KMS-11 (cell line): ENCODE measurements at regions not wholly inside any gene's neighbourhood (a gene's known extent, or its start where the extent isn't known, plus 50 kb on each side); places are given as distances from the start of the nearest gene placed in this dataset.

Experiments
- H2AFZ ChIP-seq: fragments of 200-600 bp; sonication (generic); 2 replicates; pipeline ENCODE4 v1.6.1; 2016; ENCODE audit warnings: antibody characterized with exemption, mixed run types, low read depth
- H3K27ac ChIP-seq: fragments of 200-600 bp; sonication (generic); 2 replicates; pipeline ENCODE4 v1.6.1; 2016; ENCODE audit warnings: mild to moderate bottlenecking, mixed run types
- H3K27me3 ChIP-seq: fragments of 200-600 bp; sonication (generic); 2 replicates; pipeline ENCODE4 v1.6.1; 2017; ENCODE audit warnings: mild to moderate bottlenecking, low read depth, mixed run types, moderate library complexity; ENCODE audit not compliant: insufficient read depth
- H3K36me3 ChIP-seq: fragments of 200-600 bp; sonication (generic); 2 replicates; pipeline ENCODE4 v1.6.1; 2017; ENCODE audit warnings: mild to moderate bottlenecking, mixed run types; ENCODE audit not compliant: insufficient read depth
- H3K4me1 ChIP-seq: fragments of 200-600 bp; sonication (generic); 2 replicates; pipeline ENCODE4 v1.6.1; 2016; ENCODE audit warnings: mild to moderate bottlenecking, low read depth, mixed run types; ENCODE audit not compliant: poor library complexity, severe bottlenecking
- H3K4me2 ChIP-seq: fragments of 200-600 bp; sonication (generic); 2 replicates; pipeline ENCODE4 v1.7.0; 2016; ENCODE audit warnings: mild to moderate bottlenecking, mixed run types
- H3K4me3 ChIP-seq: fragments of 200-600 bp; sonication (generic); IDR thresholded peaks from 2 replicates; pipeline ENCODE4 v1.6.1; 2017; ENCODE audit warnings: low read depth, low read length, mixed read lengths; ENCODE audit not compliant: insufficient read depth
- H3K79me2 ChIP-seq: fragments of 200-600 bp; sonication (generic); 2 replicates; pipeline ENCODE4 v1.6.1; 2016; ENCODE audit warnings: low read depth, mixed run types; ENCODE audit not compliant: insufficient read depth
- H3K9ac ChIP-seq: fragments of 200-600 bp; sonication (generic); 2 replicates; pipeline ENCODE4 v1.6.1; 2016; ENCODE audit warnings: mild to moderate bottlenecking, mixed run types
- H4K20me1 ChIP-seq: fragments of 200-600 bp; sonication (generic); 2 replicates; pipeline ENCODE4 v1.6.1; 2016; ENCODE audit warnings: mild to moderate bottlenecking, mixed run types; ENCODE audit not compliant: insufficient read depth
- CTCF ChIP-seq: fragments of 200-600 bp; sonication (generic); conservative IDR thresholded peaks from 2 replicates; pipeline ENCODE4 v1.6.1; 2017; ENCODE audit warnings: low read depth, mild to moderate bottlenecking, antibody characterized with exemption, low read length, moderate library complexity, mixed read lengths

- H3K4me3 ChIP-seq: no peak overlapping the region
- TF ChIP-seq CTCF: no peak
- no peaks in the 10 kb centered on the region for H3K79me2 ChIP-seq
- H3K4me2 ChIP-seq: no peak overlapping the region
- H3K36me3 ChIP-seq: no peaks in the 10 kb centered on the region
- H3K4me1 ChIP-seq: no peaks in the 10 kb centered on the region
- H3K27ac ChIP-seq: no peak overlapping the region
- no peak overlapping the region for H3K9ac ChIP-seq
- no peaks in the 10 kb centered on the region for H4K20me1 ChIP-seq
- no peak overlapping the region for H2AFZ ChIP-seq
- no peaks in the 10 kb centered on the region for H3K27me3 ChIP-seq
These were observed 137.2 kb upstream of the CENPW start for GRCh38 chr6:126202707-126203106.

GRCh38 chr6:126204126-126204525, 135.8 kb upstream of the CENPW start:
- Histone ChIP-seq H3K27me3 (no peaks in the 10 kb centered on the region), H3K4me2 (no peak overlapping the region), H3K4me1 (no peaks in the 10 kb centered on the region), H3K79me2 (no peaks in the 10 kb centered on the region), H3K27ac (no peak overlapping the region), H3K36me3 (no peaks in the 10 kb centered on the region), H4K20me1 (no peaks in the 10 kb centered on the region), H3K9ac (no peak overlapping the region), H2AFZ (no peak overlapping the region), H3K4me3 (no peak overlapping the region)
- no peak for TF ChIP-seq CTCF

- no peaks in the 10 kb centered on the region for H3K4me1 ChIP-seq
- H3K27me3 ChIP-seq: no peaks in the 10 kb centered on the region
- H4K20me1 ChIP-seq: no peaks in the 10 kb centered on the region
- H3K4me3 ChIP-seq: no peak overlapping the region
- H2AFZ ChIP-seq: no peak overlapping the region
- H3K27ac ChIP-seq: no peak overlapping the region
- H3K36me3 ChIP-seq: no peaks in the 10 kb centered on the region
- no peak overlapping the region for H3K4me2 ChIP-seq
- no peaks in the 10 kb centered on the region for H3K79me2 ChIP-seq
- TF ChIP-seq CTCF: no peak
- H3K9ac ChIP-seq: no peak overlapping the region
These were observed 135.3 kb upstream of the CENPW start for GRCh38 chr6:126204598-126204997.

- TF ChIP-seq CTCF: no peak
- H3K79me2 ChIP-seq: no peaks in the 10 kb centered on the region
These were observed 133.2 kb upstream of the CENPW start for GRCh38 chr6:126206504-126207246.

More at GRCh38 chr6:126206504-126207246, 133.2 kb upstream of the CENPW start:
- H3K9ac ChIP-seq: no peak overlapping the region
- H3K4me2 ChIP-seq: no peak overlapping the region
- no peaks in the 10 kb centered on the region for H3K36me3 ChIP-seq
- no peak overlapping the region for H3K27ac ChIP-seq
- H3K4me3 ChIP-seq: no peak overlapping the region
- H3K27me3 ChIP-seq: no peaks in the 10 kb centered on the region
- H2AFZ ChIP-seq: no peak overlapping the region
- no peaks in the 10 kb centered on the region for H3K4me1 ChIP-seq
- no peaks in the 10 kb centered on the region for H4K20me1 ChIP-seq
